ENCODE measurements at regions not wholly inside any gene's neighbourhood (a gene's known extent, or its start where the extent isn't known, plus 50 kb on each side); places are given as distances from the start of the nearest gene placed in this dataset.

GRCh38 chr11:92750794-92751193 lies 218.7 kb upstream of the MTNR1B start:
- DNase-seq (ENCODE audit: low read depth): no peak
- H3K4me3 ChIP-seq (ENCODE audit: low read depth, low read length): no peak overlapping the region
- in situ Hi-C loops (cut with HindIII; ENCODE audit: low sequenced_read_pairs): no loop called here
- TF ChIP-seq, protein P1, sequence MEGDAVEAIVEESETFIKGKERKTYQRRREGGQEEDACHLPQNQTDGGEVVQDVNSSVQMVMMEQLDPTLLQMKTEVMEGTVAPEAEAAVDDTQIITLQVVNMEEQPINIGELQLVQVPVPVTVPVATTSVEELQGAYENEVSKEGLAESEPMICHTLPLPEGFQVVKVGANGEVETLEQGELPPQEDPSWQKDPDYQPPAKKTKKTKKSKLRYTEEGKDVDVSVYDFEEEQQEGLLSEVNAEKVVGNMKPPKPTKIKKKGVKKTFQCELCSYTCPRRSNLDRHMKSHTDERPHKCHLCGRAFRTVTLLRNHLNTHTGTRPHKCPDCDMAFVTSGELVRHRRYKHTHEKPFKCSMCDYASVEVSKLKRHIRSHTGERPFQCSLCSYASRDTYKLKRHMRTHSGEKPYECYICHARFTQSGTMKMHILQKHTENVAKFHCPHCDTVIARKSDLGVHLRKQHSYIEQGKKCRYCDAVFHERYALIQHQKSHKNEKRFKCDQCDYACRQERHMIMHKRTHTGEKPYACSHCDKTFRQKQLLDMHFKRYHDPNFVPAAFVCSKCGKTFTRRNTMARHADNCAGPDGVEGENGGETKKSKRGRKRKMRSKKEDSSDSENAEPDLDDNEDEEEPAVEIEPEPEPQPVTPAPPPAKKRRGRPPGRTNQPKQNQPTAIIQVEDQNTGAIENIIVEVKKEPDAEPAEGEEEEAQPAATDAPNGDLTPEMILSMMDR (IDR thresholded peaks at IDR 0.05; ENCODE audit: low read depth, low read length, missing control alignments): no peak

DNA sequence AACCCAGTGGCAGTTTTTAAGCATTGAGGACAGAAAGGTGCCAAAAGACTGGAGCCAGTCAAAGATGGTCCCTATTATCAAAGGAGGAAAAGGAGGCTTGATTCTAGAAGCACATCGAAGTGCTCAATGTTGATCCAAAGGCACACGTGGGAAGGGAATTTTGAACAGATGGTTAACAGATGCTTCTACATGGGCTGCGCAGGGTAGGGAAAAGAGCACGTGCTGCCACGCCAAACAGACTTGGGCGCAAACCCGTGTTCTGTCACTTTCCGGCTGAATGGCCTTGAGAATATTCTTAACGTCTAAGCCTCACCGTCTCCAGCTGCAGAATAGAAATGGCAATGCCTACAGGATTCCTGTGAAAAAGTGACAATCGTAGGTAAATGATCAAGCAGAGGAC lies 217.9 kb upstream of the MTNR1B start:
- in situ Hi-C loops (cut with HindIII; ENCODE audit: low sequenced_read_pairs): no loop called here
- H3K4me3 ChIP-seq (ENCODE audit: low read depth, low read length): no peak overlapping the region
- TF ChIP-seq, protein P1 (IDR thresholded peaks at IDR 0.05; ENCODE audit: low read depth, low read length, missing control alignments): no peak
- DNase-seq (ENCODE audit: low read depth): no peak

- DNase-seq (ENCODE audit: low read depth): no peak
- in situ Hi-C loops (cut with HindIII; ENCODE audit: low sequenced_read_pairs): no loop called here
- TF ChIP-seq, protein P1 (IDR thresholded peaks at IDR 0.05; ENCODE audit: low read depth, low read length, missing control alignments): no peak
- no peak overlapping the region for H3K4me3 ChIP-seq (ENCODE audit: low read depth, low read length)
These were observed 217.3 kb upstream of the MTNR1B start for GRCh38 chr11:92752122-92752521.

DNA sequence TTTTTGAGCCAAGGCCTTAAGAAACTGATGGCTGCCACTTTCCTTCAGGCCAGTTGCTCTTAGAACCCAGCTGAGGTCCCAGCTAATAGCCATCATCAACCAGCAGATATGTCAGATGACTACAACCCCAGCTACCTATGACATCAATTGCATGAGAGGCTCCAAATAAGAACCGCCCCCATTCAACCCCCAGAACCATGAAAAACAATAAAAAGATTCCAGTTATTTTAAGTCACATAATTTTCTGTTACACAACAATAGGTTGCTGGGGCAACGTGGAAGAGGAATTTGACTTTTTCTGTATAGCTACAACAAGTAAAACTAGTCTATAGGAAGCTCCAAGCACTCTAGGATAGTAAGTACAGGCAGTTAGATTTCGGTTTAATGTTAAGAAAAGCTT lies 216.3 kb upstream of the MTNR1B start:
- TF ChIP-seq, protein P1 (IDR thresholded peaks at IDR 0.05; ENCODE audit: low read depth, low read length, missing control alignments): no peak
- DNase-seq (ENCODE audit: low read depth): no peak
- in situ Hi-C loops (cut with HindIII; ENCODE audit: low sequenced_read_pairs): no loop called here
- no peak overlapping the region for H3K4me3 ChIP-seq (ENCODE audit: low read depth, low read length)

GRCh38 chr11:92758241-92758780 lies 211.1 kb upstream of the MTNR1B start:
- in situ Hi-C loops (cut with HindIII; ENCODE audit: low sequenced_read_pairs): no loop called here
- DNase-seq (ENCODE audit: low read depth): no peak
- no peak overlapping the region for H3K4me3 ChIP-seq (ENCODE audit: low read depth, low read length)
- TF ChIP-seq, protein P1 (IDR thresholded peaks at IDR 0.05; ENCODE audit: low read depth, low read length, missing control alignments): no peak

DNA sequence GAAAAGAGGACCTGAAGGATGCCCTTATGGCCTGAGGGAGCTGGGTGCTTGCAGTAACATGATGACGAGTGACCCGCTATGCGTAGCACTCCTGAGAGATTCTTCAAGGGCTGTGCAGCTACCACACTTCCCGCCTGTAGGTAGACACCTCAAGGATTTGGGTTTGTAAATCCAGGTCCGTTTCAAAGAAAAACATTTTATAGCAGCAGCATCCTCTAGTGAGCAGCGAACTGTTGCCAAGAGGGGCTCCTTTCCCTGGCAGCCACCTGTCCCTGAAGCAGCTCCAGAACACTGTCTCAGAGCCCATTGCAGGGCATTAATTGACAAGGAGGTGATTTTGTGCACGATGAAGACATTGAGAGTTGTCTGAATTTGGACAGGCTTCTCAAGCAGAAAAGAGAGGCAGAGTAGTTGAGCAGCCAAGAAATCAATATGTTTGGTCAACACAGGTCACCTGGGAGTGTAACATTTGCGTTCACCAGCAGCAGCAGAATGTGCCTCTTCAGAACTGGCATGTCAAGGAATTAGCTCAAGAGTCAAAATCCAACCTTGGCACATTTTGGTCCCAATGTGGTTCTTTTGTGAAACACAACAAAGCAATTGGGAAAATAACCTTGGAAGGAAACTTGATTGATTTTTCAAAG lies 209.8 kb upstream of the MTNR1B start:
- in situ Hi-C loops (cut with HindIII; ENCODE audit: low sequenced_read_pairs): no loop called here
- TF ChIP-seq, protein P1 (IDR thresholded peaks at IDR 0.05; ENCODE audit: low read depth, low read length, missing control alignments): no peak
- H3K4me3 ChIP-seq (ENCODE audit: low read depth, low read length): no peak overlapping the region
- DNase-seq (ENCODE audit: low read depth): no peak
